ENCODE measurements at regions not wholly inside any gene's neighbourhood (a gene's known extent, or its start where the extent isn't known, plus 50 kb on each side); places are given as distances from the start of the nearest gene placed in this dataset.

GRCh38 chr4:104869831-104870230 lies 276.8 kb upstream of the TET2 start:
- TF ChIP-seq CTCF (IDR thresholded peaks at IDR 0.05; ENCODE audit: low read length) (no peak), EZH2 (IDR thresholded peaks at IDR 0.05; ENCODE audit: borderline replicate concordance, low read length) (no peak)
